VCaP (cell line): ENCODE measurements at regions not wholly inside any gene's neighbourhood (a gene's known extent, or its start where the extent isn't known, plus 50 kb on each side); places are given as distances from the start of the nearest gene placed in this dataset.

Experiments used
- H3K27ac ChIP-seq: fragments of 450-650 bp; 2 replicates; pipeline ENCODE4 v1.5.1; 2017
- TF ChIP-seq, protein P1 (sequence below): fragments of 450-650 bp; conservative IDR thresholded peaks from 2 replicates; pipeline ENCODE4 v1.5.1; 2017; ENCODE audit warnings: mild to moderate bottlenecking, moderate library complexity

DNA sequence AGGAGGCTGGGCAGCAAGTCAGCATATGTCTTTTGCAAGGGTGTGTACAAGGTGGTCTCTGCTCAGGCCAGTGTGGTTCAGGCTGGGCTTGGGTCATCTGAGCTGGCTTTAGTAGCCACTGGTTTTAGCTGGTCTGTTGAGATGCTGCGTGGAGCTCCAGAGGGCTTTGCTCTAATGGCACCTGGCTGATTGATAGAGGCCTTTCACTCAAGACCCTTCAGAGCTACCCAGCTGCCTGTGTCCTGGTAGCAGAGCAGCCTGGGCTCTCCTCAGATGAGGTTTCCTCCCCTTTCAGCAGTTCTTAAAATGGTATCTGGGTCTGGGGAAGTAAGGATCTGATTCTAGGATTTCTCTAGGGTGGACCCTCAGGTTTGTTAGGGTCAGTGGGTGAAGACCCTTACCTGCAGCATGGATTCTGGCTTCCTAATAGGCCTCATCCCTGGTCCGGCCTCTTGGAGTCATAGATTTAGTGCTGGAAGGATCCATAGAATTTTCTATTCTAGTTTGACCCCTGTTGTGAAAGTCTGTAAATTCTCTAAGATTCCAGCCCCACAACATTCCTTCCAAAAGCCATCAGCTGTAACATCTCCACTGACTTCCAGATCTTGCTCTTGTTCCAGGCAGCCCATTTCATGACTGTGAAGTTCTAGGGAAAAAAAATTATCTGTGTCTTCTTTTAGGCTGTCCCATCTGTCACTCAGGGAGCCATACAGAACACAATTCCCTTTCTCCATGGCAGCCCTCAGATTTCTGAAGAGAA is 190.2 kb upstream of the ZBED5 start:
- TF ChIP-seq, protein P1, sequence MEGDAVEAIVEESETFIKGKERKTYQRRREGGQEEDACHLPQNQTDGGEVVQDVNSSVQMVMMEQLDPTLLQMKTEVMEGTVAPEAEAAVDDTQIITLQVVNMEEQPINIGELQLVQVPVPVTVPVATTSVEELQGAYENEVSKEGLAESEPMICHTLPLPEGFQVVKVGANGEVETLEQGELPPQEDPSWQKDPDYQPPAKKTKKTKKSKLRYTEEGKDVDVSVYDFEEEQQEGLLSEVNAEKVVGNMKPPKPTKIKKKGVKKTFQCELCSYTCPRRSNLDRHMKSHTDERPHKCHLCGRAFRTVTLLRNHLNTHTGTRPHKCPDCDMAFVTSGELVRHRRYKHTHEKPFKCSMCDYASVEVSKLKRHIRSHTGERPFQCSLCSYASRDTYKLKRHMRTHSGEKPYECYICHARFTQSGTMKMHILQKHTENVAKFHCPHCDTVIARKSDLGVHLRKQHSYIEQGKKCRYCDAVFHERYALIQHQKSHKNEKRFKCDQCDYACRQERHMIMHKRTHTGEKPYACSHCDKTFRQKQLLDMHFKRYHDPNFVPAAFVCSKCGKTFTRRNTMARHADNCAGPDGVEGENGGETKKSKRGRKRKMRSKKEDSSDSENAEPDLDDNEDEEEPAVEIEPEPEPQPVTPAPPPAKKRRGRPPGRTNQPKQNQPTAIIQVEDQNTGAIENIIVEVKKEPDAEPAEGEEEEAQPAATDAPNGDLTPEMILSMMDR: no peak
- H3K27ac ChIP-seq: no peak overlapping the region

DNA sequence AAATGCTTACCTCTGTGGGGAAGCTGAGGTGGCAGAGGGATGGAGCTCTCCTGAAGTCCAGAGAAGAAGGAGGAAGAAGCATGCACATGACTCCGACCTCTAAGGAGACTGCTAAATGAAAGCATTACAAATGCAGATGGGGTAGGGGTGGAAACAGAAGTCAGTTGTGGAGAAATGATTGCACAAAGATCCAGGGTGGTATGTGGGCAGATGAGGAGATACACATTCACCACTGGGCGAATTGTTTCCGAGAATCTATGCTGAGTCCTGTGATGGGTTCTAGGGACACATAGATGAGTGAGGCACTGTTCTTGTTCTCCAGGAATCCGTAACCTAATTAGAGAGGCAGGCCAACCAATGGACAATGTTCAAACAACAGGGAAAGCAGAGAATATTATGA is 188.9 kb upstream of the ZBED5 start:
- TF ChIP-seq, protein P1: no peak
- H3K27ac ChIP-seq: no peak overlapping the region

DNA sequence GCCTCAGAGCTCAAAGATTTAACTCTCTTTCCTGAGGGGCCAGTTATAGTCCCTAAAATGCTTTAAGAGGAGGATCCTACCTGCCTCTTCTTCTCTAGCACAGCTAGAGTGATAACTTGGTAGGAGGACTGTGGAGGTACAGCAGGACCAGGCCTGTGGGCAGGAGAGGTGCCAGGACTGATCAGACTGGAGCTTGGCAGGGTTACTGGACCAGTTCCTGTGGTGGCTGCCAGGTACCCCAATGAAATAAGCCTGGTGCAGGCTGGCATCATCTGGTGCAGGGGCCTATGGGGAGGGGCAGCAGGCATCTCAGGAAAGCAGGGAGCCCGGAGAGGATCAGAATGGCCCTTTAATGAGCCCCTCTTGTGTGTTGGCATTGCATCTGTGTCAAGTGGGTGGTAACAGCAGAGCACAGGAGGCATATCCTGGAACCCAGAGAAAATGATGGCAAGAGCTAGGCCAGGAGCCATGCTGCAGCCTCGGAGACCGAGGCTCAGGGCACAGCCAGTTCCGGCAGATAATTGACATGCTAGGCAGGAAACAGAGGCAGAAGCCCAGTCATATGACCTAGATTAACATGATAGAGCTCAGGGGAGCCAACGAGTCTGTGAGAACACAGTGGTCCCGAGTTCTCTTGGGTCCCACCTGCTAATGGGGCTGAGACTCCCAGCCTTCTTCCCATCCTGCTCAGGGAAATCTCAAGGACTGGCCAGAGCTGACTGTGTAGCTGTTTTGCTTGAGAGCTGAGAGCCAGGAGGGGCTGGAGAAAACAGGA is 187.5 kb upstream of the ZBED5 start:
- no peak overlapping the region for H3K27ac ChIP-seq
- TF ChIP-seq, protein P1: no peak

DNA sequence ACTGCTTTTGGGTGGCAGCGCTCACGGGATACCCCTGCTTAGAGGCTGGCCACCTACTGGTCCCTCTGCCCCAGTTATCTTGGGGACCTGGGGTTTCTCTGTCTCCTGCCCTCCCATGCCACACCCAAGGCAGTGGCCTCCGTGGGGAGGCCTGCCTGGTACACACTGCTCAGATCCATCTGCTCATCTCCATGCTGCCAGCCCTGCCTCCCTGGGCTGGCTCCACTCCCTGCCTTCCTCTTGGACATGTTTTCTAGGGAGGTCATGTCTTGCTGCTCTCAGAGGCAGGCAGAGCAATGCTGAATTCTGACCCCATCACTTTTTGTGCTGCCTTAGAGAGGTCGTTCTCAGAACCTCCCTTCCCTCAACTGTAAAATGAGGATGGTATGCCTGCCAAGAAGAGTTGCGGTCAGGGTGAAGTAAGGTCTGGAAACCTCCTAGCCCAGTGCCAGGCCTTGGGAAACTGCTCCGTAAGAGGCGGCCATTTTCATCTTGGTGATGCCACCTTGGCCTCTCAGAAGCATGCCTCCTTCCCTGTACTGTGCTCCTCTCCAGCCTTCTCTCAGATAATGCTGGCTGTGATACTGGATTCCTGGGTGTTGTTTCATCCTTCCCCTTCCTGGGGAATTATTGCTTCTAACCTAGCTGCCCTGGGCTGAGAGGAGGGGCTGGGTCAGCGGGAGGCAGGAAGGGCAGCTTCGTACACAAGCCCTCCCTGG is 186.4 kb upstream of the ZBED5 start:
- no peak overlapping the region for H3K27ac ChIP-seq
- TF ChIP-seq, protein P1: no peak

DNA sequence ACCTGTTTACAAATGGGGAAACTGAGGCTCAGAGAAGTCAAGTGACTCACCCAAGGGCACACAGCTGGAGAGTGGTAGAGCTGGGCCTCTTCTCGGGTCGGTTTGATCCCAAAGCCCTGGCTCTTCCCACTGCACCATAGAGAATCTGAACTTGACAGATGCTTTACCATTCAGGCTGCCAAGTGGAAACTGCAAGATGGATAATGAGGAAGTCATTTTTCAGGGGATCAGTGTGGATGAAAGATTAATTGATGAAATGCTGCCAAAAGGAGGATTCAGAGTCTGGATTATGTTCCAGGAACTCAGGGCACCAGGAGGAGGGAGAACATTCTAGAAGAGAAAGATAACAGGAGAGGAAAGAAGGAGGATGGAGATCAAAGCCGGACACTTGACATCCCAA is 185.9 kb upstream of the ZBED5 start:
- TF ChIP-seq, protein P1: no peak

GRCh38 chr11:11039208-11039965 is 181.5 kb upstream of the ZBED5 start:
- H3K27ac ChIP-seq: no peak overlapping the region
- TF ChIP-seq, protein P1: no peak

More for the DNA sequence above, 185.9 kb upstream of the ZBED5 start:
- no peak overlapping the region for H3K27ac ChIP-seq
